Nephron progenitor cell (in vitro differentiated cells): ENCODE measurements at regions not wholly inside any gene's neighbourhood (a gene's known extent, or its start where the extent isn't known, plus 50 kb on each side); places are given as distances from the start of the nearest gene placed in this dataset.

Experiments used
- DNase-seq: peaks from one replicate; pipeline ENCODE4 v3.0.0; 2021
- H3K27ac Mint-ChIP-seq: 2 replicates; pipeline ENCODE4 v1.8.0; 2021; ENCODE audit warnings: mild to moderate bottlenecking, moderate library complexity, mixed read lengths
- H3K27me3 Mint-ChIP-seq: 2 replicates; pipeline ENCODE4 v1.8.0; 2021; ENCODE audit warnings: mild to moderate bottlenecking, low read depth, mixed read lengths; ENCODE audit not compliant: poor library complexity
- H3K36me3 Mint-ChIP-seq: 2 replicates; pipeline ENCODE4 v1.8.0; 2021; ENCODE audit warnings: low read depth, mixed read lengths
- H3K4me1 Mint-ChIP-seq: 2 replicates; pipeline ENCODE4 v1.8.0; 2021; ENCODE audit warnings: mixed read lengths
- H3K4me3 Mint-ChIP-seq: 2 replicates; pipeline ENCODE4 v1.8.0; 2021; ENCODE audit warnings: mild to moderate bottlenecking, moderate library complexity, mixed read lengths
- H3K9me3 Mint-ChIP-seq: 2 replicates; pipeline ENCODE4 v1.8.0; 2021; ENCODE audit warnings: mild to moderate bottlenecking, moderate library complexity, mixed read lengths
- CTCF ChIP-seq: fragments of 200-600 bp; sonication (generic); IDR thresholded peaks from 2 replicates; pipeline ENCODE4 v1.5.0; 2021; ENCODE audit warnings: antibody characterized with exemption

GRCh38 chr2:41626936-41627335, 420.9 kb upstream of the PKDCC start:
- Mint-ChIP-seq H3K36me3 (no peaks in the 10 kb centered on the region), H3K27me3 (peaks cover 3% of the 10 kb centered on the region), H3K4me1 (no peaks in the 10 kb centered on the region), H3K27ac (no peak overlapping the region), H3K4me3 (no peak overlapping the region), H3K9me3 (no peaks in the 10 kb centered on the region)
- no peak for TF ChIP-seq CTCF
- DNase-seq: no peak

- DNase-seq: no peak
- no peaks in the 10 kb centered on the region for H3K4me1 Mint-ChIP-seq
- H3K4me3 Mint-ChIP-seq: no peak overlapping the region
- peaks cover 5% of the 10 kb centered on the region for H3K9me3 Mint-ChIP-seq
- no peak overlapping the region for H3K27ac Mint-ChIP-seq
- peaks cover 9% of the 10 kb centered on the region for H3K27me3 Mint-ChIP-seq
- H3K36me3 Mint-ChIP-seq: no peaks in the 10 kb centered on the region
- no peak for TF ChIP-seq CTCF
Measured at GRCh38 chr2:41634686-41635085, 413.1 kb upstream of the PKDCC start.

GRCh38 chr2:41644936-41645335, 402.9 kb upstream of the PKDCC start:
- no peak overlapping the region for H3K4me3 Mint-ChIP-seq
- H3K36me3 Mint-ChIP-seq: no peaks in the 10 kb centered on the region
- no peak overlapping the region for H3K27ac Mint-ChIP-seq
- H3K4me1 Mint-ChIP-seq: no peaks in the 10 kb centered on the region
- H3K27me3 Mint-ChIP-seq: no peaks in the 10 kb centered on the region
- no peak for DNase-seq
- H3K9me3 Mint-ChIP-seq: no peaks in the 10 kb centered on the region
- TF ChIP-seq CTCF: no peak

GRCh38 chr2:41647468-41648050, 400.3 kb upstream of the PKDCC start:
- DNase-seq: no peak
- Mint-ChIP-seq H3K27ac (no peak overlapping the region), H3K4me3 (no peak overlapping the region), H3K9me3 (no peaks in the 10 kb centered on the region), H3K4me1 (no peaks in the 10 kb centered on the region), H3K27me3 (peaks cover 7% of the 10 kb centered on the region), H3K36me3 (no peaks in the 10 kb centered on the region)
- TF ChIP-seq CTCF: no peak

GRCh38 chr2:41657226-41657625, 390.6 kb upstream of the PKDCC start:
- no peaks in the 10 kb centered on the region for H3K9me3 Mint-ChIP-seq
- peaks cover 4% of the 10 kb centered on the region for H3K27me3 Mint-ChIP-seq

More at GRCh38 chr2:41657226-41657625, 390.6 kb upstream of the PKDCC start:
- H3K4me1 Mint-ChIP-seq: no peaks in the 10 kb centered on the region
- no peak for DNase-seq
- H3K27ac Mint-ChIP-seq: peak overlapping the region; percentile 53
- TF ChIP-seq CTCF: no peak
- no peak overlapping the region for H3K4me3 Mint-ChIP-seq
- no peaks in the 10 kb centered on the region for H3K36me3 Mint-ChIP-seq
